IMR-90 (cell line): ENCODE measurements at regions not wholly inside any gene's neighbourhood (a gene's known extent, or its start where the extent isn't known, plus 50 kb on each side); places are given as distances from the start of the nearest gene placed in this dataset.

Source experiments
- ATAC-seq: fragments of 200-7000 bp; cut with Tn5 transposase; 2 replicates; pipeline ENCODE4 v1.9.1; 2020; ENCODE audit warnings: low read depth, mild to moderate bottlenecking, moderate library complexity
- BruUV-seq: library from RNA; stranded (reverse); fragments of 400-500 nt; replicated peaks from 2 replicates; lab custom pipeline; 2021; lab: Mats Ljungman, UMichigan
- CTCF ChIA-PET: fragments of 300-600 bp; formaldehyde crosslinking; extraction: SDS; loops from one replicate; lab custom pipeline; 2021; ENCODE audit warnings: antibody characterized with exemption; lab: Yijun Ruan, JAX
- POLR2A ChIA-PET: fragments of 300-600 bp; sonication (Branson Sonifier 250); formaldehyde crosslinking; loops from one replicate; lab custom pipeline; 2022; ENCODE audit warnings: antibody characterized with exemption; ENCODE audit not compliant: unreplicated experiment; lab: Charles Lee
- DNase-seq: peaks from one replicate; pipeline ENCODE4 v3.0.0; 2013
- H2AFZ ChIP-seq: replicated peaks from 2 replicates; pipeline ENCODE3; 2013; ENCODE audit warnings: low read length, mild to moderate bottlenecking; ENCODE audit not compliant: poor library complexity
- H2AK5ac ChIP-seq: 2 replicates; pipeline ENCODE4 v1.6.1; 2013; ENCODE audit warnings: low read depth, low read length, inconsistent platforms
- H2AK9ac ChIP-seq: replicated peaks from 2 replicates; pipeline ENCODE3; 2013; ENCODE audit warnings: mild to moderate bottlenecking, low read depth, low read length, moderate library complexity; ENCODE audit not compliant: poor library complexity
- H2BK120ac ChIP-seq: 2 replicates; pipeline ENCODE4 v1.6.1; 2013; ENCODE audit warnings: low read depth, low read length, inconsistent platforms
- H2BK15ac ChIP-seq: 3 replicates; pipeline ENCODE4 v1.6.1; 2013; ENCODE audit warnings: low read depth, low read length, inconsistent platforms
- H2BK20ac ChIP-seq: 2 replicates; pipeline ENCODE4 v1.6.1; 2013; ENCODE audit warnings: low read depth, mild to moderate bottlenecking, inconsistent platforms, low read length, moderate library complexity
- H2BK5ac ChIP-seq: 2 replicates; pipeline ENCODE4 v1.6.1; 2013; ENCODE audit warnings: mild to moderate bottlenecking, low read depth, low read length, inconsistent platforms; ENCODE audit not compliant: poor library complexity, severe bottlenecking
- H3K14ac ChIP-seq: replicated peaks from 2 replicates; pipeline ENCODE4 v1.6.1; 2013; ENCODE audit warnings: low read depth, low read length, inconsistent platforms
- H3K18ac ChIP-seq: 2 replicates; pipeline ENCODE4 v1.6.1; 2013; ENCODE audit warnings: low read depth, low read length, control low read depth
- H3K23ac ChIP-seq: 2 replicates; pipeline ENCODE4 v1.6.1; 2013; ENCODE audit warnings: low read depth, low read length, inconsistent platforms
- H3K27ac ChIP-seq: 2 replicates; pipeline ENCODE4 v1.5.1; 2013; ENCODE audit warnings: mild to moderate bottlenecking, control low read depth, low read length; ENCODE audit not compliant: insufficient read depth
- H3K27me3 ChIP-seq: 2 replicates; pipeline ENCODE4 v1.6.1; 2013; ENCODE audit warnings: low read length; ENCODE audit not compliant: control insufficient read depth, insufficient read depth
- H3K36me3 ChIP-seq: 2 replicates; pipeline ENCODE4 v1.6.1; 2013; ENCODE audit warnings: low read length, mixed read lengths; ENCODE audit not compliant: control insufficient read depth, insufficient read depth
- H3K4ac ChIP-seq: 2 replicates; pipeline ENCODE4 v1.6.1; 2013; ENCODE audit warnings: low read depth, low read length, inconsistent platforms
- H3K4me1 ChIP-seq: 2 replicates; pipeline ENCODE4 v1.6.1; 2013; ENCODE audit warnings: low read length, mixed read lengths; ENCODE audit not compliant: control insufficient read depth, insufficient read depth
- H3K4me2 ChIP-seq: 2 replicates; pipeline ENCODE4 v1.6.1; 2013; ENCODE audit warnings: low read depth, mild to moderate bottlenecking, control low read depth, low read length, moderate library complexity
- H3K4me3 ChIP-seq: 2 replicates; pipeline ENCODE4 v1.5.1; 2013; ENCODE audit warnings: low read depth, mild to moderate bottlenecking, control low read depth, low read length, moderate library complexity; ENCODE audit not compliant: insufficient read depth
- H3K56ac ChIP-seq: 2 replicates; pipeline ENCODE4 v1.6.1; 2013; ENCODE audit warnings: low read length, inconsistent platforms; ENCODE audit not compliant: insufficient read depth; ENCODE audit errors: extremely low read depth
- H3K79me1 ChIP-seq, 2 experiments: 2 replicates each; pipeline ENCODE4 v1.6.1; 2013; ENCODE audit warnings: low read length in 2 of 2, inconsistent platforms in 1 of 2, low read depth in 1 of 2
- H3K9ac ChIP-seq: 2 replicates; pipeline ENCODE4 v1.6.1; 2013; ENCODE audit warnings: low read depth, low read length, control low read depth
- H3K9me1 ChIP-seq: 2 replicates; pipeline ENCODE4 v1.6.1; 2013; ENCODE audit warnings: low read length, inconsistent platforms; ENCODE audit not compliant: insufficient read depth
- H3K9me3 ChIP-seq: 2 replicates; pipeline ENCODE4 v1.6.1; 2013; ENCODE audit warnings: low read length; ENCODE audit not compliant: control insufficient read depth, insufficient read depth
- H4K20me1 ChIP-seq: 2 replicates; pipeline ENCODE4 v1.6.1; 2013; ENCODE audit warnings: low read length, inconsistent platforms; ENCODE audit not compliant: insufficient read depth
- H4K5ac ChIP-seq: 2 replicates; pipeline ENCODE4 v1.6.1; 2013; ENCODE audit warnings: mild to moderate bottlenecking, low read depth, low read length, control low read depth
- H4K8ac ChIP-seq, 2 experiments: 2 replicates each; pipeline ENCODE4 v1.6.1; 2013; ENCODE audit warnings: low read depth in 2 of 2, low read length in 2 of 2, control low read depth in 1 of 2, inconsistent platforms in 1 of 2
- H4K91ac ChIP-seq: 2 replicates; pipeline ENCODE4 v1.6.1; 2013; ENCODE audit warnings: low read depth, low read length, inconsistent platforms; ENCODE audit not compliant: insufficient read depth
- CHD1 ChIP-seq: IDR thresholded peaks from 2 replicates; pipeline ENCODE4 v1.6.1; 2012; ENCODE audit warnings: low read depth, low read length, improper control_type of control experiment
- CTCF ChIP-seq: conservative IDR thresholded peaks from 2 replicates; pipeline ENCODE4 v1.5.1; 2012; ENCODE audit warnings: mild to moderate bottlenecking, low read depth, low read length, improper control_type of control experiment
- ELK1 ChIP-seq: fragments of 150-350 bp; IDR thresholded peaks from 2 replicates; pipeline ENCODE4 v1.6.1; 2016; ENCODE audit warnings: low read depth, mild to moderate bottlenecking, low read length, moderate library complexity, borderline replicate concordance
- SMC3 ChIP-seq: fragments of 150-350 bp; IDR thresholded peaks from 2 replicates; pipeline ENCODE4 v1.6.1; 2016; ENCODE audit warnings: low read depth, mild to moderate bottlenecking, antibody characterized with exemption, low read length, moderate library complexity
- WGBS, 2 experiments: methylation state at CpG; one replicate each; pipeline versions ENCODE4 v1.1.5 to v1.1.7; 2013; ENCODE audit warnings: missing lambda C conversion rate in 2 of 2; ENCODE audit not compliant: insufficient read length in 1 of 2; ENCODE audit errors: extremely low coverage in 2 of 2; 5-methylcytosine and 5-hydroxymethylcytosine counted together
- dilution Hi-C: fragments of 300-500 bp; cut with HindIII; formaldehyde crosslinking; loops from one replicate; pipeline ENCODE4 v1.14.3; 2018; ENCODE audit warnings: low sequenced_read_pairs; ENCODE audit not compliant: unreplicated experiment
- in situ Hi-C: fragments of 300-500 bp; cut with MboI; formaldehyde crosslinking; loops from 3 replicates; pipeline ENCODE4 v1.14.3; 2019; ENCODE audit warnings: low sequenced_read_pairs, inconsistent platforms, mixed read lengths
- intact Hi-C: fragments of 100-400 bp; cut with micrococcal nuclease; formaldehyde crosslinking; loops from 2 replicates; pipeline ENCODE4 v1.10.0; 2022

GRCh38 chr6:1222728-1223595 is 88.9 kb upstream of the FOXQ1 start:
- DNase-seq (no peak), ATAC-seq (no peak)
- Histone ChIP-seq H3K27me3 (peaks cover 4% of the 10 kb centered on the region), H2BK120ac (no peak overlapping the region), H2BK5ac (no peak overlapping the region), H2AFZ (no peak overlapping the region), H3K4me2 (no peak overlapping the region), H2BK15ac (no peak overlapping the region), H3K4ac (no peak overlapping the region), H3K14ac (no peak overlapping the region), H4K8ac (no peak overlapping the region), H3K4me1 (no peaks in the 10 kb centered on the region), H4K5ac (no peak overlapping the region), H3K79me1 (no peaks in the 10 kb centered on the region), H3K9me3 (no peaks in the 10 kb centered on the region), H4K91ac (no peak overlapping the region), H3K23ac (no peak overlapping the region), H4K20me1 (no peaks in the 10 kb centered on the region), H3K18ac (no peak overlapping the region), H3K9me1 (no peaks in the 10 kb centered on the region), H2BK20ac (no peak overlapping the region), H3K56ac (no peak overlapping the region), H3K4me3 (no peak overlapping the region), H2AK5ac (no peak overlapping the region), H3K27ac (no peak overlapping the region), H3K36me3 (no peaks in the 10 kb centered on the region), H3K9ac (no peak overlapping the region), H2AK9ac (no peak overlapping the region)
- in situ Hi-C loops = no loop called here
- ChIA-PET CTCF (no interaction called here), POLR2A (no interaction called here)
- intact Hi-C loops = no loop called here
- dilution Hi-C loops = no loop called here
- 52% methylated on average over 3 of the region's 13 CpGs; no CpG with 5 or more reads in 1 of the 2 experiments for WGBS, 2 experiments
- BruUV-seq = no TSS peak
- TF ChIP-seq CTCF = no peak
- TF ChIP-seq ELK1 = no peak
- TF ChIP-seq SMC3 = no peak
- TF ChIP-seq CHD1 = no peak
